Cardiac fibroblast (primary cell): ENCODE measurements at regions not wholly inside any gene's neighbourhood (a gene's known extent, or its start where the extent isn't known, plus 50 kb on each side); places are given as distances from the start of the nearest gene placed in this dataset.

Source experiments
- DNase-seq, 2 donors: peaks; one replicate each; pipeline versions ENCODE4 v3.0.0 to v3.0.0-alpha.2; 2010; ENCODE audit warnings: low read depth in 2 of 2
- H3K4me3 ChIP-seq, 2 donors: replicated peaks in 1 of 2; 1 replicate in 1 of 2; 2 replicates in 1 of 2; pipeline ENCODE4 v1.5.1; 2011; ENCODE audit warnings: low read depth in 2 of 2, low read length in 2 of 2, mild to moderate bottlenecking in 2 of 2, moderate library complexity in 1 of 2
- TF ChIP-seq, protein P1 (sequence below): IDR thresholded peaks from one replicate; pipeline ENCODE4 v1.5.1; 2011; ENCODE audit warnings: low read depth, mild to moderate bottlenecking, low read length, inconsistent platforms

DNA sequence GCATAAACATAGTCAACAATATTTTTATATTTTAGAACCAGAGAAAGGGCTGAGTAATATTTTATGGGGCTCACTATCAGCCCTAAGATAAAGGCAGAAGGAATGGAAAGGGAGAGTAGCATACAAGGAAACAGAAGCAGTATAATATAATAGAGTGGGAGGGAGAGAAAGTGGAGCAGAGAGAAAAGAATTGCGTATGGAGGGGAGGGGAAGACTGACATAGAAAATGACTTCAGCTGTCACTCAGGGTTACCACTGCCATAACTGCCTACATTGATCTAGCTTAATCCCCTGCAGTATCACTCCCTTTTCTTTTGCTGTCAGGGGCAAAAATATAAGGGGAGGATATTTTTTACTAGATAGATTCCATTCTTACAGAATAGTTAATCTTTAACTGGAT lies 1133.5 kb upstream of the MAP3K7 start:
- TF ChIP-seq, protein P1, sequence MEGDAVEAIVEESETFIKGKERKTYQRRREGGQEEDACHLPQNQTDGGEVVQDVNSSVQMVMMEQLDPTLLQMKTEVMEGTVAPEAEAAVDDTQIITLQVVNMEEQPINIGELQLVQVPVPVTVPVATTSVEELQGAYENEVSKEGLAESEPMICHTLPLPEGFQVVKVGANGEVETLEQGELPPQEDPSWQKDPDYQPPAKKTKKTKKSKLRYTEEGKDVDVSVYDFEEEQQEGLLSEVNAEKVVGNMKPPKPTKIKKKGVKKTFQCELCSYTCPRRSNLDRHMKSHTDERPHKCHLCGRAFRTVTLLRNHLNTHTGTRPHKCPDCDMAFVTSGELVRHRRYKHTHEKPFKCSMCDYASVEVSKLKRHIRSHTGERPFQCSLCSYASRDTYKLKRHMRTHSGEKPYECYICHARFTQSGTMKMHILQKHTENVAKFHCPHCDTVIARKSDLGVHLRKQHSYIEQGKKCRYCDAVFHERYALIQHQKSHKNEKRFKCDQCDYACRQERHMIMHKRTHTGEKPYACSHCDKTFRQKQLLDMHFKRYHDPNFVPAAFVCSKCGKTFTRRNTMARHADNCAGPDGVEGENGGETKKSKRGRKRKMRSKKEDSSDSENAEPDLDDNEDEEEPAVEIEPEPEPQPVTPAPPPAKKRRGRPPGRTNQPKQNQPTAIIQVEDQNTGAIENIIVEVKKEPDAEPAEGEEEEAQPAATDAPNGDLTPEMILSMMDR = no peak
- no peak overlapping the region for H3K4me3 ChIP-seq
- DNase-seq = no peak

DNA sequence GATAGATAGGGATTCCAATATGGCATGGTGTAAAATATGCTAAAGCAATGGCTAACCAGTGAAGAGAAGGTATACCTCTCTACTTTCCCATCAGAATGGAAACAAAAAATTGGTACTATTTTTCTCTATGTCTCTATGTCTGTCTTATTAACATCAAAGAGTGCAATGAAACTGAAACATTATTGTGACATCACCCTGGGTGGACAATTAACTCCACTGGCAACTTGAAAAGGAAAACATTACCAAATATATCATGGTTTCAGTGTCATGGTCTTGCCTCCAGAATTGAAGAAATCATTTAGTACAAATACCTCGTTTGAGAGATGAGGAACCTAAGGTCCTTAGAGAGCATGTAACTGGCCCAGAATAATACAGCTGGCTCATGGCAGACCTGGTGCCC lies 1132.5 kb upstream of the MAP3K7 start:
- no peak overlapping the region for H3K4me3 ChIP-seq
- TF ChIP-seq, protein P1 = no peak
- DNase-seq = no peak

DNA sequence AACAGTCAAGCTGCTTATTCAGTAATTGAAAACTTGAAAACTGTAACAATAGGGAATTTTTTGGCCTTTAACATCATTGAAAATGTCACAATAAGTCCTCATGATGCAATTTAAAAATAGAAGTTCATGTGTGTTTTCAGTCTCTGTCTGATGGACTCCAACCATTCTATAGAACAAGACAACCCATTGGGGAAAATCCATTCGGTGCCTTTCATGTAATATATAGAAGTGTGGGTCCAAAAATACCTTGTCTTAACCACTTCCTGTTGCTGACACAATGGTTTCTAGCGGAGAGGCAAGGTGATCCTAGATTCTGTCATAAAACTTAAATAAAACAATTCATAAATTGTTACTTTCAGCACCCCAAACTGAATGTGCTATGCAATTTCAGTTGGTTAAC lies 1131.3 kb upstream of the MAP3K7 start:
- no peak for DNase-seq
- TF ChIP-seq, protein P1 = no peak
- H3K4me3 ChIP-seq = no peak overlapping the region

DNA sequence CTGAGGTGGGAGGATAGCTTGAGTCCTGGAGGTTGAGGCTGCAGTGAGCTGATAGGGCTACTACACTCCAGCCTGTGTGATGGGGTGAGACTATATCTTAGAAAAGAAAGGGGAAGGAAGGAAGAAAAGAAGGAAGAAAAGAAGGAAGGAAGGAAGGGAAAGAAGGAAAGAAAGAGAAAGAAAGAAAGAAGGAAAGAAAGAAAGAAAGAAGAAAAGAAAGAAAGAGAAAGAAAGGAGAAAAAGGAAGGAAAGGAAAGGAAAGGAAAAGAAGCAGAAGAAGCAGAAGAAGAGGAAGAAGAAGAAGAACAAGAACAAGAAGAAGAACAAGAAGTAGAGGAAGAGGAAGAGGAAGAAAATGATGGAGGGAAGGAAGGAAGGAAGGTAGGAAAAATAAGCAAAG lies 1130.2 kb upstream of the MAP3K7 start:
- H3K4me3 ChIP-seq = no peak overlapping the region
- DNase-seq = no peak
- TF ChIP-seq, protein P1 = no peak

DNA sequence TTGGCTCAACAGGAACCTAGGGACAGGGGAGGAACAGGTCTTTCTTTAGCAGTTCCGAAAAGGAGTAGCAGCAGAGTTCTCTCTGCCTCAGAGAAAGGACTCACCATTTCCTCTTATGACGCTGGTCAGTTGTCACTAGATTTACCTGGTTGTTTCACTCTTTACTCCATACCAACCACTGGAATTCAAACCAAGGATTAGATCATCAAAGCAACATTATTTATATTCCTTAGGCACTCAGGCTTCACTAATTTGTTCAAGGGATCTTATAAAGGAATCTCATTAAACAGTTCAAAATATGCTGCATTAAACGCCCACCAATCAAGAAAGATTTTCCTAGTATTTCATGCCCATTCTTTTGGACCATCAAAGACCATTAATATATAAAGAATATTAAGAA lies 1129.5 kb upstream of the MAP3K7 start:
- no peak overlapping the region for H3K4me3 ChIP-seq
- TF ChIP-seq, protein P1 = no peak
- DNase-seq = no peak

DNA sequence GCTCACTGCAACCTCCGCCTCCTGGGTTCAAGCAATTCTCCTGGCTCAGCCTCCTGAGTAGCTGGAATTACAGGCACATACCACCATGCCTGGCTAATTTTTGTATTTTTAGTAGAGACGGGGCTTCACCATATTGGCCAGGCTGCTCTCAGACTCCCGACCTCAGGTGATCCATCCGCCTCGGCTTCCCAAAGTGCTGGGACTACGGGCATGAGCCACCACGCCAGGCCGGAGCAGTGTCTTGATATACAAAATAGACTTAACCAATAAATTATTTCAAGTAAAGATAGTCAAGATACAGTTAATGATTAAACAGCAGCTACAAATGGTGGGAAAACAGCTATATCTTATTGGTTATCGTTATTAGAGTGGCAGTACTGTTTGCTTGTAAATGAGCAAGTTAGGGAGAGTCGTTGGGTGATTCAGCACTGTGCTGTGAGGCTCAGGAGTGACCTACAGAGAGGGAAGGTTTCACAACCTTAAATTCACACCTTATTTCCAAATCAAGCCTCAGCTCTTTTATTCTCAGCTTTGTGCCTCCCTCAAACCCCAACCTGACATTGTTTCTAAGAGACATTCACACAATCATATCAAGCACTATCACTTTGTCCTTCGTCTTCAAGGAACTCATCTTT lies 1128.4 kb upstream of the MAP3K7 start:
- no peak overlapping the region for H3K4me3 ChIP-seq
- TF ChIP-seq, protein P1 = no peak
- DNase-seq = no peak

DNA sequence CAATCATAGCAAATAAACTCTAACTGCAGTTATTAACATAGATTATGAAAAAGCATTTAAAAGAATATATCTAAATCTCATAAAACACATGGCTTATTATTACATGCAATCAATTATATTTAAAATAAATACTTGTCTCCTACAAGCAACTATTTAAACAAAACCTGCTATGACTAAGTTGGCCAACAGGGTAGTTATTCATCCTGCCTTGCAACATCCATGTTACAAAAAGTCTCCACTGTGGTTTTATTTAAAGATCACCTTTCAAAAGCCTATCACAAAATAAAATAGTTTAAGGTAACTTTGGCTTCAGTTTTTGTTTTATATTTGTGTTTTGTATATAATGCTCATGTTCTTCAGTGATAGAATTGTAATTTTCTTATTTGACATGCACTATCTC lies 1127.0 kb upstream of the MAP3K7 start:
- no peak overlapping the region for H3K4me3 ChIP-seq
- DNase-seq = no peak
- TF ChIP-seq, protein P1 = no peak
